NCI-H1092 (cell line): ENCODE measurements at regions not wholly inside any gene's neighbourhood (a gene's known extent, or its start where the extent isn't known, plus 50 kb on each side); places are given as distances from the start of the nearest gene placed in this dataset.
"Not testable (repeated sequence)": the region's sequence is repeated elsewhere in the genome, so short reads cannot be mapped to it uniquely, and the experiment has no call there.

Experiments
- DNase-seq: peaks from one replicate; lab custom pipeline; 2025; lab: John Stamatoyannopoulos, UW

DNA sequence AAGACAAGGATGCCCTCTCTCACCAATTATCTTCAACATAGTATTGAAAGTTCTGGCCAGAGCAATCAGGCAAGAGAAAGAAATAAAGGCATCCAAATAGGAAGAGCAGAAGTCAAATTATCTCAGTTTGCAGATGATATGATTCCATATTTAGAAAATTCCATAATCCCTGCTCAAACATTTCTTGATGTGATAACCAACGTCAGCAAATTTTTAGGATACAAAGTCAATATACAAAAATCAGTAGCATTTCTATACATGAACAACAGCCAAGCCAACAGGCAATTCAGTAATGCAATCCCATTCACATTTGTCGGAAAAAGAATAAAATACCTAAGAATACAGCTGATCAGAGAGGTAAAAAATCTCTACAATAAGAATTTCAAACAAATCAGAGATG lies 969.7 kb upstream of the USP15 start:
- no peak for DNase-seq

GRCh38 chr12:61291647-61292046 lies 968.6 kb upstream of the USP15 start:
- no peak for DNase-seq

DNA sequence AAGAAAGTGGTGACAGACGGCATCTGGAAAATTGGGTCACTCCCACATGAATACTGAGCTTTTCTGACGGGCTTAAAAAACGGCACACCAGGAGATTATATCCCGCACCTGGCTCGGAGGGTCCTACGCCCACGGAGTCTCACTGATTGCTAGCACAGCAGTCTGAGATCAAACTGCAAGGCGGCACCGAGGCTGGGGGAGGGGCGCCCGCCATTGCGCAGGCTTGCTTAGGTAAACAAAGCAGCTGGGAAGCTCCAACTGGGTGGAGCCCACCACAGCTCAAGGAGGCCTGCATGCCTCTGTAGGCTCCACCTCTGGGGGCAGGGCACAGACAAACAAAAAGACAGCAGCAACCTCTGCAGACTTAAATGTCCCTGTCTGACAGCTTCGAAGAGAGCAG lies 966.2 kb upstream of the USP15 start:
- DNase-seq, result not testable (repeated sequence)

- no peak for DNase-seq
Observed at GRCh38 chr12:61301817-61302216, 958.4 kb upstream of the USP15 start.

GRCh38 chr12:61302282-61302681 lies 957.9 kb upstream of the USP15 start:
- DNase-seq, result no peak

DNA sequence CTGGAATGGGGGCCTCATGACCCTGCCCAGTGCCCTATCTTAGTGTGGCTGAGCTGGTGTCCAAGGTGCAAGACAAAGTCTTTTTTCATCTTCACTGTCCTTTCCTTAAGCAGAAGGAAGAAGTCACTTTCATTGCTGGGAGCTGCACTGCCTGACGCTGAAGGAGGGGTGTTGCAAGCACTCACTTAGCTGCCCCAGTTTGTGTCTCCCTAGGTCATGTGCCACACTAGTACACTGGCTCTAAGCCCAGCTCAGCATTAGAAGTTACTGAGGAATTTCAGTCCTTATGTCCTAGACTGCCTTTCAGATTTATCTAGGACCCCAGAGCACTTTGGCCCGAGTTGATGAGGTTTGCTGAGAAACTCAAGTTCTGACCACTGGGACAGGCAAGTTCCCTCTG lies 952.0 kb upstream of the USP15 start:
- DNase-seq, result no peak

GRCh38 chr12:61311413-61311812 lies 948.8 kb upstream of the USP15 start:
- no peak for DNase-seq

DNA sequence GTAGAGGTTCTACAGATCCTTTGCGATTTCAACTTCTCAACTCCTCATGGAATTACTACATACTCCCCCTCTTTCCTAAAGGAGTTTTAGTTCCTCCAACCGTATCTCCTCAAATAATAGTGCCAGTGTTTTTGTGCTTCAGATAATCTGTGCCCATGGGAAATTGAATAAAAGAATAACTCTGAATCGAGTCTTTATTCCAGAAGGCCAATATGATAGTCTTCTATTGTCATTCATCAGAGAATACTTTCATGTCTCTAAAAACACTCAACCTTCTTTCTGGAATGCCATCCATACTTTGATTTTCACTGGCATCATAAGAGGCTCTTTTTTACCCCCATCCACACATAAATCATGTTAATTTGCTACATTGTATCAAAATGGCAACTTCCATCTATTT lies 911.3 kb upstream of the USP15 start:
- DNase-seq, result no peak

GRCh38 chr12:61355105-61355504 lies 905.1 kb upstream of the USP15 start:
- no peak for DNase-seq

GRCh38 chr12:61356485-61356884 lies 903.7 kb upstream of the USP15 start:
- DNase-seq, result no peak

GRCh38 chr12:61357496-61357895 lies 902.7 kb upstream of the USP15 start:
- no peak for DNase-seq

DNA sequence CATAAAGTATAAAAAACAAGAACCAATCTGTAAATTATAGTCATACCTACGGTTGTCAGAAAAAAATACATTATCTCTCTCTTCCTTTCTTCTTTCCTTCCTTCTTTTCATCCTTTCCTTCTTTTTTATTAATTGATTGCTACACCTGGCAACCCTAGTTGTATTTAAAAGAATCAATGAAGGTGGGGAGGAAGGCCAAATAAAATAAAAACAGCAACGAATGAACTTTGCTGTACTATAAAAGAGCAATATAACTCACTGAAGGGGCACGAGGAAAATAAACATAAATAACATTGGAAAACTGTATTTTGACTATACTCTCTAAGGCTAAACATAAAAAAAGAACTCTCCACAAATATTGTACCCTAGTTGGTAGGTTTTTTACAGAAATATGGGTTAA lies 898.2 kb upstream of the USP15 start:
- no peak for DNase-seq

- DNase-seq, result no peak
Observed at GRCh38 chr12:61365001-61365400, 895.2 kb upstream of the USP15 start.

GRCh38 chr12:61367281-61367785 lies 892.9 kb upstream of the USP15 start:
- no peak for DNase-seq

DNA sequence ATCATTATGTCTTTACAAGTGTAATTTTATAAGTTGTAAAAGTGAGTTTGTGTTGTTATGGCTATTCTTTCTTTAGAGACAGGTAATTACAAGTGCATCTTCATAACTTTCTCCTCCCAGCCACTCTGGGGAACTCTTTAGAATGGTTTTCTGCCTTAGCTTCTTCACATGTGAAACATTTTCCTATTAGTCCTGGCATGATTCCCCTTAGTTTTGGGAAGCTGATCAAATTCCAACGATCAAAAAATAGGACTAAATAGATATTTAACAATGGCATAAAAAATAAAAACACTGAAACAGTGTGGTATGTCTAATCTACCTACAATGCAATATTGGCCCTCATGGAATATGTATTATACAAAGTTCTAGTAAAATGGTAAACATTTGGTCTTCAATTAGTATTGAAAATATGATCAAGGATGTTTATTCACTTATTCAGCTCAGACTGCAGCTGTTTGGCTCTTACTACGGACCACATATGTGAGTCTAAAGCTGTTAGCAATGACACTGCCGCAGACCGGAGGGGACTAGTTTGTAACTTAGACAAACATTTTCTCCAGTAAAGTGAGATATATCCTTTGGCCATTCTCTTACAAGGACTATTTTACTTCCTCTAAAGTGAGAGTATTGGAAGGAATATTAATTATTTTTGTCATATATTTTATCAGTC lies 890.8 kb upstream of the USP15 start:
- no peak for DNase-seq

GRCh38 chr12:61384511-61384910 lies 875.7 kb upstream of the USP15 start:
- DNase-seq, result no peak

DNA sequence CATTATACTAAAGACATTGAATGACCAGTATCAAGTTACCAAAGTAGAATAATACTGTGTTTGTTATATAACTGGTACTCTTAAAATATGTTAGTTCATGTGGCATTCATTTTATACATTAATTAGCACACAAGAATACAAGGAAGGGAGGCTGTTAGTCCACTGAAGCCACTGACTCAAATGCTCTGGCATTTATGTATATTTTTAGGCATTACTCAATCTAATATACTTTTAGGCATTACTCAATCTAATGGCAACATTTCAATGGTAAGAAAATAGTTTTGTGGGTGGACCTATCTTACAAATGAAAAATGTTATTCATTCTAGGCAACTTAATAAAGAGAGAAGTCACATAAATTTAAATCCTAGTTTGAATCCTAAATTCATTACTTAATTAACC lies 874.4 kb upstream of the USP15 start:
- DNase-seq, result no peak

- DNase-seq, result no peak
Observed at GRCh38 chr12:61397668-61398067, 862.5 kb upstream of the USP15 start.

DNA sequence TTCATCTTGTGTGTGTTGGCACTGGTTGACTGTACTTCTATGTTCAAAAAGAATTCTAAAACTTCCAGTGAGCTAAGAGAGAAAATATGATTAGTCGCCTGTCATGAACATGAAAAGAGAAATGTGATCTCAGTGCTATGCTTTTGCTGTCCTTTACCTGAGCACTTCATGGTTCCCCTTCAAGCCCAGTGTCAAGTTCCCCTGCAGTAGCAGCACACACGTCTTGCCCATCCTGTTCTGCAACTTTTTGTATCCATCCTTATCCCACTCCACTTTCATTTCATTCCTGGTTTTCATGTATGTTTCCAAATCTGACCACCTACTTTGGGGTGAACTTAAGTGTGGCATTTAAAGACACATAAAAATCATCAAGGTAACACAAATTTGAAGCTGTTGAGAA lies 848.0 kb upstream of the USP15 start:
- DNase-seq, result no peak

GRCh38 chr12:61414470-61414869 lies 845.7 kb upstream of the USP15 start:
- no peak for DNase-seq

DNA sequence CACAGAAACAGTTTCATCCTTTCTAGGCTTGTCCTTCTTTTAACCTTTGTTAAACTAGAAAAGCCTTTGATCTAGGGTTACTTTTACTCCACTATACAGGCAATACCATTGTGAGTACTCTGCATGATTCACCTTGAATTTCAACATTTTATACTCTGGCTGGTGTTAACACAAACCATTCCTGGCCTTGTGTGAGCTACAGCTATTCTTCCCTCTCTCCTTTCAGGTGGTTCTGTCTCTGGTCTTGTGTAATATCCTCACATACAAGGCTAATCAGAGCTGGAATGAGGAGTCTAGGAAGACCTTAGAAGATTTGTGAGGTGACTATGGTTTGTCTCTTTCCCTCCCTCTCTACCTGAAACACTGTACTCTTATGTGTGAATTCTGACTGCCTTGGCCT lies 837.4 kb upstream of the USP15 start:
- no peak for DNase-seq

DNA sequence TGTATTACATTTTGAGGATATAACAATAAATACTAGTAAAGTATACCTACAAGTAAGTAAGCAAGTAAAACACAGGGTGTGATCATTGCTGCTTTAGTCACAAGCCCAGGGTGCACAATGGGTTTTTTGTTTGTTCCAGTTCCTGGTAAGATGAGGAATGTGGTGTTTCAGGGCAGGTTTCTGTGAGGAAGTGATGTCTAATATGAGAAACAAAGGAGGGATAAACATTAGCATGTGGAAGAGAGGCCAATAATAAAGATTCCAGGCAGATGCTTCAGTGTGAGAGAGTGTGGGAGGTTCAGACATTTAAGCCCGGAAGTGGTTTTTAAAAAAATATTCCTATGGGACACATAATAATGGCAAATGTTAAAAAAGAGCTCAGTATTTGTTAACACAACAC lies 808.1 kb upstream of the USP15 start:
- no peak for DNase-seq

- DNase-seq, result no peak
Observed at GRCh38 chr12:61487728-61488127, 772.5 kb upstream of the USP15 start.
